Hindlimb muscle (tissue), 1 donor: ENCODE measurements at regions not wholly inside any gene's neighbourhood (a gene's known extent, or its start where the extent isn't known, plus 50 kb on each side); places are given as distances from the start of the nearest gene placed in this dataset.
"Not testable (repeated sequence)": the region's sequence is repeated elsewhere in the genome, so short reads cannot be mapped to it uniquely, and the experiment has no call there.

Source experiments
- DNase-seq: peaks from one replicate; pipeline ENCODE4 v3.0.0-alpha.2; 2013

- no peak for DNase-seq
These were observed 96.0 kb upstream of the CCDC80 start for GRCh38 chr3:112736805-112737566.

DNA sequence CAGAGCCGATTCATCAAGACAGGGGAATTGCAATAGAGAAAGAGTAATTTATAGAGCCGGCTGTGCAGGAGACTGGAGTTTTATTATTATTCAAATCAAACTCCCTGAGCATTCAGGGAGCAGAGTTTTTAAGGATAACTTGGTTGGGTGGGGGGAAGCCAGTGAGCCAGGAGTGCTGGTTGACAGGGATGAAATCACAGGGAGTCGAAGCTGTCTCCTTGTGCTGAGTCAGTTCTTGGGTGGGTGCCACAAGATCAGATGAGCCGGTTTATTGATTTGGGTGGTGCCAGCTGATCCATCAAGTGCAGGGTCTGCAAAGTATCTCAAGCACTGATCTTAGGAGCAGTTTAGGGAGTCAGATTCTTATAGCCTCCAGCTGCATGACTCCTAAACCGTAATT is 95.4 kb upstream of the CCDC80 start:
- no peak for DNase-seq

- no peak for DNase-seq
These were observed 95.0 kb upstream of the CCDC80 start for GRCh38 chr3:112735926-112736325.

- peak; percentile 42 for DNase-seq
These were observed 93.9 kb upstream of the CCDC80 start for GRCh38 chr3:112734736-112735350.

GRCh38 chr3:112734171-112734570 is 93.2 kb upstream of the CCDC80 start:
- no peak for DNase-seq

DNA sequence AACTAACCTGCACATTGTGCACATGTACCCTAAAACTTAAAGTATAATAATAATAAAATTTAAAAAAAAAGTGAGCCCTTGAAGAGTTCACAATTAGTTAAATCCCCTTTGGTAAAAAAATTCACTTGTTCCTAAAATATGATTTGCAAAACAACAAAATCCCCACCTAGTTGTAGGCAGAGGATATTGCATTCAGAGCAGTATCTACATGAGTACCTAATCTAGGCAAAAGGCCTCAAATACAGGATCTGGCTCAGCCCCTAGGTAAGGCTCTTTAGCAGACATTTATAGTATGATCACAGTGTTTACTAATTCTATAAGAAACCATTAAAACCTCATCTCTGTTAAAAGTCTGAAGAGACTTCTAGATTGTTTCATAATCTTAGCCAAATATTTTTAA is 89.3 kb upstream of the CCDC80 start:
- DNase-seq, result no peak

GRCh38 chr3:112721231-112721630 is 80.3 kb upstream of the CCDC80 start:
- DNase-seq, result no peak

DNA sequence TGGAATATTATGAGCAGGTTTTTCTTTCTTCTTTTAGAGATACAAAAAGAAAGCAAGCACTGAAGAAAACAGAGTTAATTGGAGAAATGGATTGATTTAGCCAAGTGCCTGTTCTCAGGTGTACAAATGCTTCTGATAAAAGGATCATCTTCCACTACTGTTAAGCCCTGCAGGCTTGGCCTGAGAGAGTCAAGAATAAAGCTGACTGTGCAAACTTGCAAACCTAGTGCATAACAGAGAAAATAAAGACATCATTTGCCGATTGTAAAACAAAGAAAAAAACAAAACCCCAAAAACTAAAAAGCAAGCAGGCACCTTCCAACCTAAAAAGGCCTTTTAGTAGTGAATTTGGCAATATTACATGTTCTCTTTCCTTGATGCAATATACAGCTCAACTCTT is 78.0 kb upstream of the CCDC80 start:
- no peak for DNase-seq

DNA sequence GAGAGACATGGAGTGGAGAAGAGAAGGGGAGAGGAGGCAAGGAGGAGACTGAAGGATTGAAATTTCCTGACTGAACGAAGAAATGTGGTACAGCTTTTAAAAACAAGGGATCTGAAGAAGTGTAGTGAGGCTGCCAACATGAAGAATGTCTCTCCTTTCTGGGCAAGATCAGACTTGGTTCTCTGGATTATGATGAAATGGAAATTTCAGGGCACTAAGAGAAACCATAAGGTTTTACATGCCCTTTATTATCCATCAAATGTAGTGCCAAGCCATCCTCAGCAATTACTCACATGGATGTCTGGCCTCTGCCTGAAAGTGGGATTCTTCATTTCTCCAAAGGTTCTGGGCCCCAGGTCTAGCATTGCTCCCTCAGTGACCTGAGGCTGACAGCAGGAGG is 77.6 kb upstream of the CCDC80 start:
- DNase-seq, result no peak

DNA sequence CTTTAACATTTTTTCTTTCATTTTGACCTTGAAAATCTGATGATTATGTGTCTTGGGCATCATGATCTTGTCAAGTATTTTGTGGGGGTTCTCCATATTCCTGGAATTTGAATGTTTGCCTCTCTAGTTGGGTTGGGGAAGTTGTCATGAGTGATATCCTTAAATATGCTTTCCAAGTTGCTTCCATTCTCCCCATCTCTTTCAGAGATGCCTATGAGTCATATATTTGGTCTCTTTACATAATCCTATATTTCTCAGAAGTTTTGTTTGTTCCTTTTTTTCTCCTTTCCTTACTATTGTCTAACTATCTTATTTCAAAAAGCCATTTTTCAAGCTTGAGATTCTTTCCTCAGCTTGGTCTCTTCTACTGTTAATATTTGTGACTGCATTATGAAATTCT is 69.0 kb upstream of the CCDC80 start:
- DNase-seq, result no peak

- DNase-seq, result no peak
These were observed 58.6 kb upstream of the CCDC80 start for GRCh38 chr3:112699436-112699978.

DNA sequence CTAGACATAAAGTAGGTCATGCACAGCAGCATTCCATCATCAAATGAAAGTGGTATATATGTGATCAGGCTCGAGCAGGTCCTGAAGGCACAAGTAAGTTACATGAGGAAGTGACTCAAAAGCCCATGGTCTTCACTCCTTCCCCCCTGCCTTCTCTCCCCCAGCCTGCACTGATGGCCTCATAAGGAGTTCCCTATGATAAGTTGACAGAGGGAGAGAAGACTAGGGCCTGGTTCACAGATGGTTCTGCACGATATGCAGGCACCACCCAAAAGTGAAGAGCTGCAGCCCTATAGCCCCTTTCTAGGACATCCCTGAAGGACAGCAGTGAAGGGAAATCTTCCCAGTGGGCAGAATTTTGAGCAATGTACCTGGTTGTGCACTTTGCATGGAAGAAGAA is 57.5 kb upstream of the CCDC80 start:
- not testable (repeated sequence) for DNase-seq

DNA sequence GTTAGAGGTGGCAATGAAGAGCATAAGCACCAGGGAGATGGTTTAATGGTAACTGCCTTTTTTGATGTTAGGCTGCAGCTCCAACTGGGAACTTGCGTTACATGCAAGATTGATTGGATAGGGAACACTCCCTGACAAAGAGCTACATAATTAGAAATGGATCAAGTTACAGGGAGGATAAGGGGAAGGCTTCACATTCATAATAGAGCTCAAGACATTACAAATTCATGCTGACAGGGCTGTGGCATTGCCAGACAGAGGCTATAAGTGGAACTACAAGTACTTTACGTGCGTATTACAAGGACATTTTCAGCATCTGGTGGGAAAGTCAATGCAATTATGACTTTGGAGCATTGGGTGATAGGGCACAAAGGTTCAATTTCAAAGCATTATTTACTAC is 55.3 kb upstream of the CCDC80 start:
- not testable (repeated sequence) for DNase-seq

DNA sequence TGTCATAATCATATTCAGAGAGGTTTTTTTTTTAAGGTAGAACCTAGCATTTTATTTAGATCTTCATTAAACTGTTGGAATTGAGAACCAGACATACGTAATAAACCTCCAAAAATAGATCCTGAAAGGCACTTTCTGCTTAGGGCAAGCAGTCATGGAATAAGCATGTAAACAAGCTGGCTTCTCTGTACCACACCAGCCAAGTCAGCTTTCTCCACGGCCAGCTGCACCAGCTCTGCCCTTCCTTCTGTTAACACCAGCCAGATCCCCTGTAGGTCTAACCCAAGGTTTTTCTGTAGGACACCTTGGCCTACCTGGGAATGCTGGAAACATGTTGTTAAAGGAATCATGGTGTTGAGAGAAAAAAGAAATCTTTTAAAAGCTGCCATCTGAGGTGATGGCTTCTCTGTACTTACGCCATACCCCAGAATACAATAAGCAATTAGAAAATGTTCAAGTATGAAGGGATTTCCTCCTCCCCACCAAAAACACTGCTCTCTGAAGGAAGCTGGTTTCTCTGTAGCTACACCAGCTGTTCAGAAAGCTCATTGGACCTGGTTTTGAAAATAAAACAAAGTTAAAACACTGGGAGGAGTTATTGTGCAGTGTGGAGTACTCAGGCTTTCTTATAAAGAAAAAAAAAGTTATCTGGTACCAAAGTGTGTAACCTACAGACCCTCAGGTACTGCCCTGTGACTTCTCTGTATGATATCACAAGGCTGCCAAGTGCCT is 54.6 kb upstream of the CCDC80 start:
- DNase-seq, result not testable (repeated sequence)

- not testable (repeated sequence) for DNase-seq
These were observed 54.0 kb upstream of the CCDC80 start for GRCh38 chr3:112694906-112695305.

DNA sequence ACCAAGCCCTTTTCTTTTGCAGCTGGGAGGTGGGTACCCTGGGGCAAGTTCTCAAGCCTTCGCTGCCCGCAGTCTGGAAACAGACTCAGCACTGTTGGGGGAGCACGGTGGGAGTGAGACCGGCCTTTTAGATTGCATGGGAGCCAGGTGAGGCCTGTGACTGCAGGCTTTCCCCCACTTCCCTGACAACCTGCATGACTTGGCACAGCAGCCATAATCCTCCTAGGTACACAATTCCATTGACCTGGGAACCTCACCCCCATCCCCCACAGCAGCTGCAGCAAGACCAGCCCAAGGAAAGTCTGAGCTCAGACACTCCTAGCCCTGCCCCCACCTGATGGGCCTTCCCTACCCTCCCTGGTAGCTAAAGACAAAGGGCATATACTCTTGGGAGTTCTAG is 52.2 kb upstream of the CCDC80 start:
- no peak for DNase-seq
